SK-N-SH treated with all-trans-retinoic acid at 6 μM for 48 hours (cell line): ENCODE measurements at regions not wholly inside any gene's neighbourhood (a gene's known extent, or its start where the extent isn't known, plus 50 kb on each side); places are given as distances from the start of the nearest gene placed in this dataset.
"Not testable (repeated sequence)": the region's sequence is repeated elsewhere in the genome, so short reads cannot be mapped to it uniquely, and the experiment has no call there.

Experiments used
- ATAC-seq: fragments of 200-7000 bp; cut with Tn5 transposase; 3 replicates; pipeline ENCODE4 v1.9.1; 2020; ENCODE audit warnings: mild to moderate bottlenecking, moderate library complexity
- ARNTL ChIP-seq: fragments of 450-650 bp; formaldehyde crosslinking; IDR thresholded peaks from 2 replicates; pipeline ENCODE4 v1.5.0; 2020; ENCODE audit warnings: low read depth, mild to moderate bottlenecking, moderate library complexity, borderline replicate concordance
- BACH2 ChIP-seq: fragments of 250-450 bp; sonication (Bioruptor Pico); IDR thresholded peaks from 2 replicates; pipeline ENCODE4 v1.9.0; 2021; ENCODE audit warnings: mild to moderate bottlenecking, borderline replicate concordance
- CSDC2 ChIP-seq: fragments of 250-450 bp; sonication (Bioruptor Pico); IDR thresholded peaks from 2 replicates; pipeline ENCODE4 v1.5.0; 2020; ENCODE audit warnings: mild to moderate bottlenecking, moderate library complexity
- ESRRG ChIP-seq: fragments of 250-450 bp; sonication (Bioruptor Pico); IDR thresholded peaks from 2 replicates; pipeline ENCODE4 v1.6.1; 2021; ENCODE audit warnings: mild to moderate bottlenecking
- GLIS3 ChIP-seq: fragments of 250-450 bp; sonication (Bioruptor Pico); IDR thresholded peaks from 2 replicates; pipeline ENCODE4 v1.5.0; 2020; ENCODE audit warnings: mild to moderate bottlenecking, moderate library complexity
- ISL1 ChIP-seq: fragments of 250-450 bp; sonication (Bioruptor Pico); IDR thresholded peaks from 2 replicates; pipeline ENCODE4 v2.1.2; 2022; ENCODE audit warnings: mild to moderate bottlenecking, moderate library complexity
- OSR1 ChIP-seq: fragments of 250-450 bp; sonication (Bioruptor Pico); IDR thresholded peaks from 2 replicates; pipeline ENCODE4 v1.8.0; 2022; ENCODE audit warnings: moderate library complexity, mild to moderate bottlenecking, inconsistent platforms
- PATZ1 ChIP-seq: fragments of 250-450 bp; sonication (Bioruptor Pico); IDR thresholded peaks from 2 replicates; pipeline ENCODE4 v1.8.0; 2020; ENCODE audit warnings: mild to moderate bottlenecking, moderate library complexity, borderline replicate concordance
- POU6F1 ChIP-seq: fragments of 250-450 bp; sonication (Bioruptor Pico); IDR thresholded peaks from 2 replicates; pipeline ENCODE4 v1.8.0; 2021; ENCODE audit warnings: low read depth, mild to moderate bottlenecking, moderate library complexity, borderline replicate concordance
- RARB ChIP-seq: fragments of 250-450 bp; sonication (Bioruptor Pico); IDR thresholded peaks from 2 replicates; pipeline ENCODE4 v1.8.0; 2021; ENCODE audit warnings: mild to moderate bottlenecking, moderate library complexity
- SNAI2 ChIP-seq: fragments of 250-450 bp; sonication (Bioruptor Pico); IDR thresholded peaks from 2 replicates; pipeline ENCODE4 v1.5.0; 2020; ENCODE audit warnings: mild to moderate bottlenecking, moderate library complexity
- TCF4 ChIP-seq: fragments of 250-450 bp; sonication (Bioruptor Pico); IDR thresholded peaks from 2 replicates; pipeline ENCODE4 v1.8.0; 2021; ENCODE audit warnings: mild to moderate bottlenecking, moderate library complexity, borderline replicate concordance
- TOX ChIP-seq: fragments of 250-450 bp; sonication (Bioruptor Pico); IDR thresholded peaks from 2 replicates; pipeline ENCODE4 v1.8.0; 2021; ENCODE audit warnings: mild to moderate bottlenecking, moderate library complexity, borderline replicate concordance
- TSHZ2 ChIP-seq: fragments of 250-450 bp; sonication (Bioruptor Pico); IDR thresholded peaks from 2 replicates; pipeline ENCODE4 v1.5.0; 2020; ENCODE audit warnings: mild to moderate bottlenecking, moderate library complexity
- ZC3H10 ChIP-seq: fragments of 250-450 bp; sonication (Bioruptor Pico); IDR thresholded peaks from 2 replicates; pipeline ENCODE4 v1.5.1; 2021; ENCODE audit warnings: mild to moderate bottlenecking, moderate library complexity
- ZFP3 ChIP-seq: fragments of 250-450 bp; sonication (Bioruptor Pico); IDR thresholded peaks from 2 replicates; pipeline ENCODE4 v1.5.0; 2020; ENCODE audit warnings: mild to moderate bottlenecking, moderate library complexity
- ZFP30 ChIP-seq: fragments of 450-650 bp; formaldehyde crosslinking; IDR thresholded peaks from 2 replicates; pipeline ENCODE4 v1.5.0; 2022; ENCODE audit warnings: mild to moderate bottlenecking, moderate library complexity
- ZNF565 ChIP-seq: fragments of 450-650 bp; formaldehyde crosslinking; conservative IDR thresholded peaks from 2 replicates; pipeline ENCODE4 v1.5.0; 2020; ENCODE audit warnings: low read depth, mild to moderate bottlenecking, moderate library complexity
- ZNF8 ChIP-seq: fragments of 450-650 bp; formaldehyde crosslinking; IDR thresholded peaks from 2 replicates; pipeline ENCODE4 v1.5.0; 2020; ENCODE audit warnings: mild to moderate bottlenecking, moderate library complexity
- TF ChIP-seq, protein P1 (sequence below): fragments of 250-450 bp; sonication (Bioruptor Pico); IDR thresholded peaks from 2 replicates; pipeline ENCODE4 v1.5.1; 2020; ENCODE audit warnings: low read depth, mild to moderate bottlenecking, moderate library complexity

GRCh38 chr3:127491323-127491722, 99.2 kb downstream of the TPRA1 start (continued):
- no peak for TF ChIP-seq TSHZ2 (CRISPR knock-in tag)
- no peak for TF ChIP-seq RARB (CRISPR knock-in tag)
- TF ChIP-seq TCF4 (CRISPR knock-in tag): no peak
- no peak for TF ChIP-seq TOX (CRISPR knock-in tag)

DNA sequence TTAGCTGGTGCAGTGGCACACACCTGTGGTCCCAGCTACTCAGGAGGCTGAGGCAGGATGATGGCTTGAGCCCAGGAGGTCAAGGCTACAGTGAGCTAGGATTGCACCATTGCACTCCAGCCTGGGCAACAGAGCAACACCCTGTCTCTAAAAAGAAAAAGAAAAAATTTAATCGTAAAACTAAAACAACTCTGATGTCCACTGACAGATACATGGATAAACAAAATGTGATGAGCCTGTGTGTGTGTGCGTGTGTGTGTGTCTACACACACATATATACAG, 99.6 kb downstream of the TPRA1 start:
- not testable (repeated sequence) for ATAC-seq

DNA sequence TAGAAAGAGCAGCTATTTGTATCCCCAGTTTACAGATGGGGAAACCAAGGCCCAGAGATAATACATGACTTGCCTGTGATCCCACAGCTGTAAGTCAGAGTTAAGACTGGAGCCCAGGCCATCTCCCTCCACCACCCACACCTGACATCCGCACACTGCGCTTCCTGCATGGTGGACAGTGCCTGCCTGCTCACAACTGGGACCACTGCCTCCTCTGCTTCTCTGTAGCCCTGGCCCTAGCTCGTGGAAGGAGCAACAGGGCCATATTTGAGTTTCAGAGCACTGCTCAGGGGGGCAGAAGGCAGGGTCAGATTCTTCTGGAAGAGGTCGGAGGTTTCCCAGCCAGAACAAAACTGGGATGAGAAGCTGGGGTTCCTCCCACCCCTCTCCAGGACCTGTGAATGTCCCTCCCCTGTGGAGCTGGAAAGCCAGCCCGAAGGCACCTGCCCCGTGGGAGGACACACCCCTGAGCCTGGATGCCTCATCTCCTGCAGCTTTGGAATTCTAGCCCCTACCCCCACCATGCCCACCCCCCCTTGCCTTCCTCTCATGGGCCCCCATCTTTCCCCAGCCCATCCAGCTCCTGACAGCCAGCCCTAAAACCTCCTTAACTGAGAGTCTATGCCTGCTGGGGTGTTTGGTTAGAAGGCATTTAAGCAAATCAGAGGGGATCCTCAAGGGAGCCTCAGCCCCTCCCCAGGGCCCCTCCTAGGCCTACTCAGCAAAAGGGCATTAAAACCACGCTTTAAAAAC, 100.1 kb downstream of the TPRA1 start:
- no peak for ATAC-seq

More for the DNA sequence above, 100.1 kb downstream of the TPRA1 start:
- TF ChIP-seq TOX (CRISPR knock-in tag) (no peak), TSHZ2 (CRISPR knock-in tag) (no peak), ESRRG (CRISPR knock-in tag) (no peak), RARB (CRISPR knock-in tag) (no peak), ZFP3 (CRISPR knock-in tag) (no peak), ZC3H10 (CRISPR knock-in tag) (no peak), ARNTL (CRISPR knock-in tag) (no peak), BACH2 (no peak), PATZ1 (CRISPR knock-in tag) (no peak), ISL1 (CRISPR knock-in tag) (no peak), GLIS3 (CRISPR knock-in tag) (no peak), POU6F1 (CRISPR knock-in tag) (no peak), ZFP30 (CRISPR knock-in tag) (no peak), ZNF565 (no peak), SNAI2 (CRISPR knock-in tag) (no peak), OSR1 (CRISPR knock-in tag) (no peak), CSDC2 (CRISPR knock-in tag) (no peak), ZNF8 (CRISPR knock-in tag) (no peak), TCF4 (CRISPR knock-in tag) (no peak)
- TF ChIP-seq, protein P1, sequence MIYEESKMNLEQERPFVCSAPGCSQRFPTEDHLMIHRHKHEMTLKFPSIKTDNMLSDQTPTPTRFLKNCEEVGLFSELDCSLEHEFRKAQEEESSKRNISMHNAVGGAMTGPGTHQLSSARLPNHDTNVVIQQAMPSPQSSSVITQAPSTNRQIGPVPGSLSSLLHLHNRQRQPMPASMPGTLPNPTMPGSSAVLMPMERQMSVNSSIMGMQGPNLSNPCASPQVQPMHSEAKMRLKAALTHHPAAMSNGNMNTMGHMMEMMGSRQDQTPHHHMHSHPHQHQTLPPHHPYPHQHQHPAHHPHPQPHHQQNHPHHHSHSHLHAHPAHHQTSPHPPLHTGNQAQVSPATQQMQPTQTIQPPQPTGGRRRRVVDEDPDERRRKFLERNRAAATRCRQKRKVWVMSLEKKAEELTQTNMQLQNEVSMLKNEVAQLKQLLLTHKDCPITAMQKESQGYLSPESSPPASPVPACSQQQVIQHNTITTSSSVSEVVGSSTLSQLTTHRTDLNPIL: no peak
